ENCODE measurements at regions not wholly inside any gene's neighbourhood (a gene's known extent, or its start where the extent isn't known, plus 50 kb on each side); places are given as distances from the start of the nearest gene placed in this dataset.

GRCh38 chr13:88623150-88623549 is 952.0 kb downstream of the SLITRK5 start:
- no peak overlapping the region for H3K4me3 ChIP-seq (replicated peaks; ENCODE audit: low read depth, low read length)
- no peak for TF ChIP-seq CTCF (IDR thresholded peaks at IDR 0.05; ENCODE audit: low read length, missing control alignments)
- DNase-seq (ENCODE audit: low read depth): peak; percentile 17

GRCh38 chr13:88627071-88627470 is 955.9 kb downstream of the SLITRK5 start:
- peak; percentile 27 for DNase-seq (ENCODE audit: low read depth)
- TF ChIP-seq CTCF (IDR thresholded peaks at IDR 0.05; ENCODE audit: low read length, missing control alignments): no peak
- H3K4me3 ChIP-seq (replicated peaks; ENCODE audit: low read depth, low read length): no peak overlapping the region

GRCh38 chr13:88628882-88629281 is 957.7 kb downstream of the SLITRK5 start:
- TF ChIP-seq CTCF (IDR thresholded peaks at IDR 0.05; ENCODE audit: low read length, missing control alignments): no peak
- no peak overlapping the region for H3K4me3 ChIP-seq (replicated peaks; ENCODE audit: low read depth, low read length)
- no peak for DNase-seq (ENCODE audit: low read depth)

- TF ChIP-seq CTCF (IDR thresholded peaks at IDR 0.05; ENCODE audit: low read length, missing control alignments): no peak
- DNase-seq (ENCODE audit: low read depth): no peak
- no peak overlapping the region for H3K4me3 ChIP-seq (replicated peaks; ENCODE audit: low read depth, low read length)
Measured at GRCh38 chr13:88637935-88638334, 966.8 kb downstream of the SLITRK5 start.

GRCh38 chr13:88643233-88643632 is 972.1 kb downstream of the SLITRK5 start:
- no peak overlapping the region for H3K4me3 ChIP-seq (replicated peaks; ENCODE audit: low read depth, low read length)
- no peak for DNase-seq (ENCODE audit: low read depth)
- no peak for TF ChIP-seq CTCF (IDR thresholded peaks at IDR 0.05; ENCODE audit: low read length, missing control alignments)

GRCh38 chr13:88648598-88649373 is 977.6 kb downstream of the SLITRK5 start:
- H3K4me3 ChIP-seq (replicated peaks; ENCODE audit: low read depth, low read length): no peak overlapping the region
- no peak for DNase-seq (ENCODE audit: low read depth)
- no peak for TF ChIP-seq CTCF (IDR thresholded peaks at IDR 0.05; ENCODE audit: low read length, missing control alignments)

GRCh38 chr13:88649855-88650254 is 978.7 kb downstream of the SLITRK5 start:
- no peak for TF ChIP-seq CTCF (IDR thresholded peaks at IDR 0.05; ENCODE audit: low read length, missing control alignments)
- H3K4me3 ChIP-seq (replicated peaks; ENCODE audit: low read depth, low read length): no peak overlapping the region

More at GRCh38 chr13:88649855-88650254, 978.7 kb downstream of the SLITRK5 start:
- no peak for DNase-seq (ENCODE audit: low read depth)
